NCI-H2171 treated with DMSO at 0.1 percent for 48 hours (cell line): ENCODE measurements at regions not wholly inside any gene's neighbourhood (a gene's known extent, or its start where the extent isn't known, plus 50 kb on each side); places are given as distances from the start of the nearest gene placed in this dataset.

Experiments used
- DNase-seq: peaks from one replicate; lab custom pipeline; 2025; lab: John Stamatoyannopoulos, UW

DNA sequence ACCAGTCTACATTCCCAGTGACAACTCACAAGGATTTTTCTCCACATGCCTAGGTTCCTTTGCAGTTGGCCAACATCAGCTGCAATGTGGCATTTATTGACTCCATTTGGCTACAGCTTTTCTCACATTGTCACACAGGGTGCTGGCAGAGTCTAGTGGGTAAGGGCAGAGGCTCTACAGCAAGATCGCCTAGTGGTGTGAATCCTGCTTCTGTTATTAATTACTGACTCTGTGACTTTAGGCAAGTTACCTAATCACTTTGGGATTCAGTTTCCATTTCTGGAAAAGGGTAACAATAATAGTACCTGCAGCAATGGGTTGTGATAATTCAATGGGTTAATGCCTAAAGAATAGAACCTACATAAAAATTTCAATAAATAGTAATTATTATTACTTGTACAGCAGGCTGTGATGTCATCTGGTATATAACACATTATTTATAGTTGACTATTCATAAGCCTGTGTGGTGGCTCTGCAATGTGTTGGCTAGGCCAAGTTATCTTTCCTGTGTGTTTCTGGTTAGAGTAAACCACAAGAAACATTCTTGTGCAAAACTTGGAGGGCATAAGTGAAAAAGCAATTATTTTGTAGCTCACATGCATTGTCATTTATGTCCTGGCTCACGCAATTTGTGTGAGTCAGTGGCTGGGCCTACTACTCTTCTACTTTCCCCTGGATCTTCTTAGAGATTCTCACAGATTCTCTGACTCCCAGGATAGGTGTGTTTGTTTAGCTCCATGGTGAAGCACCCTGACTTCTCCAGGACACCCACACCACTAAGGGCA is 59.5 kb downstream of the PTGS2 start:
- DNase-seq, result no peak

DNA sequence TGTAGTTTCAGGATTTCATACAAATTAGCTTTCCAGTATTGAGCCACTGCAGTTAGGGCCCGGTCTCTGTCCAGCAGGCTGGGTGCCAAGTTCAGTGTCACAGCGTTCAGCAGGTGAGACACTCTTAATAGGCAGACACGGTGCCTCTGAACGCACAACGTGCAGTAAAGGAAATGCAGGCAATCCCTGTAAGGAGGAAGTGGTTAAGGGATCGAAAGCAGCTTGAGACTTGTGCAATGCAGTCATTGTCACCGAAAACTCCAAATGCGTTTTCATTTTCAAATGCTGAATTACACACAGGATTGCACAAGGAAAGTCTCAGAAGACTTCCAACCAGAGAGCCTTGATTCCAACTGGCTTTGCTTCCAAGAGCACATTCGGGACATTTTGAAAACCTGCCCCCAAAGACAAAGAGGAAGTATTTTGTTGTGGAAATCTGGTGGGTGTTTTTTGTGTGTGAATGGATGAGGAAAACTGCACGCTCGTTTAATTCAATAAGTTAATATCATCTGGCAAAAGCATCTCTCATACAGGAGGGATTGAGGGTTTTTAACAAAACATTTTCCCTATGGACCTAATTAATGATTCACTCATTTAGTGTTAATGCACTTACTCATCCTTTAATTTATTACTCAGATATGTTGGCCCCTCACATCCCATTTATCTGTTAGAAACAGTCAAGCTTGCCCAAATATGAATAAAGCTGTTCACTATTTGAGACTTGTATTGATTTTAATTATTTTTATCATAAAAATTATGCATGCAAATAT is 61.6 kb downstream of the PTGS2 start:
- DNase-seq, result no peak

DNA sequence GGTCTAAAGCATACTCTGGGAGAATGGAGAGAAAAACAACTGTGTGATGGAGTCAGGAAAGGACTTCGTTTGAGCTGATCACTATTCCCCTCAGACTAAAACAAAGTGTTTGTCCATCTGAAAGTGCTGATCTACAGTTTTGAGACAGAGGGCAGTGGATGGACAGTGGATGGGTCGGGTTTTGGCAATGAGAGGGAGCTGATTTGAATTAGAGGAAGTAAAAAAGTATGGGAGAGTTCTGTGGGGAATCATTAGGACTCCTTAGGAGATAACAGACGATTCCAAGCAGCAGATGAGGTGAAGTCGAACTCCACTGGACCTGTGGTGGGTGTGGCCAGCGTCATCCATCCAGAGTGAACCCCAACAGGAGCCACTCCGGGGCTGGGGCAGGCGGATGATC is 62.3 kb downstream of the PTGS2 start:
- no peak for DNase-seq

DNA sequence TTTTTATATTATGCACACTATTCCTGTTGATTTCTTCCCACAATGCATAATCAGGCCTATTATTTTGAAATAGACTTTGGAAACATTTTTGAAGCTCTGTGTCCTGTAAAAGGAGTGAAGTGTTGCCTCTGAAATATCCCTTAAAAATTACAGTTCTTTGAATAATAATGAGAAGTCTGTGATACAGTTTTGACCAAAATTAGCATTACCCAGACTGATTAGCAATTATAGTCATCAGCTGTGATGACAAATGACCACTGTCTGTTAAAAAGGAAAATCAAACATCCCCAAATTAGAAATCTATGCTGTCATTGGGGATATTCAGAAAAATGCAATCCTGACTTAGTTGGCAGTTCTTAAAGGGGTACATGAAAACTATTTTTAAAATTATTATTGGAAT is 63.7 kb downstream of the PTGS2 start:
- DNase-seq, result no peak

DNA sequence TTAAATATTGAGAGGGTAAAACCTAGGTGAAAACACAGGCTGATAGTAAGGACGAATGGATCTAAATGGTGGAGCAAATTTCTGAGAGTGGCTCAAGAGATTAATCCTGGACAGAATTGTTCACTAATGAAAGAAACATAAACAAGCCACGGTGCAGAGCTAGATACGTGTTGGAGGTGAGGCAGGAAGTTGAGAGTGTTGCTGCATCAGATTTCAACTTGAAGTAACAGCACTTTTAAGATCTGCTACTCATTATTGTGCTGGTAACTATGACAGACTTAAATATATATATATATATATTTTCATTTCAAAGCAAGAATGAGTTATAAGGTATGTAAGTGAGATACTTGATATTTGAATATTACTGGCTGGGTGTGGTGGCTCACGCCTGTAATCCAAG is 64.9 kb downstream of the PTGS2 start:
- no peak for DNase-seq

DNA sequence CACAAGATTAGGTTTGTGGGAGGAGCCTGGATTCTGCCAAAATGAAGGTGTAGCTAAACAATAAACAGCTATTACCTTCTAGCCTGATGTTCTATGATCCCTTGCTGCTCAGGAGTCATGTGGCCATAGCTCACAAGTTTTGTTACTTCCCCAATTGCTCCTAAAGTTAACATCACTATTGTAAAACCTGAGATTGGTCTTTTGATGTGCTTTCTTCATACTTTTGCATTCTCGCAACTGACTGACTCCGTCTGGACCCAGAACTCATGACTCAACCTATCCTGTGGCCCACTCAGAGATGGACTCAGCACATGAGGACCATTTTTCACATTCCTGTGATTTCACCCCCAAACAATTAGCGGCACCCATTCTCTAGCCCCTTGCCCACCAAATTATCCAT is 69.1 kb downstream of the PTGS2 start:
- DNase-seq, result no peak

DNA sequence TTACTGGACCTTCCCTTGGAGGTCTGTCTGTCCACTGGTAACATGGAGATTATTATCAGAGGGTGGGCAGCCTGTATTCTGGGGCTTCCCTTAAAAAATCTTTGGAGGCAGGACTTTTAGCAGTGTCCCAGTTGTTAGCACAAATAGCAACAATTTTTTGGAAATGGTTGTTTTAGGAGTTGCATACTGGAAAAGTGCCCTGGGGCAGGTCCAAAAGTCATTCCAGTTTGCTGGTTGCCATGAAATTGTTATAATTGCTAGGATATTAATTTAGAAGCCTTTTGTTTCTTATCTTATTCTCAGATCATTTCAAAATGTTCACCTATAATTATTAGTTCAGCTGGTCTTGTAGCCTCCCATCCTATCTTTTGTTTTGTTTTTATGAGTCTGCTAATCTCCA is 71.0 kb downstream of the PTGS2 start:
- DNase-seq, result no peak

DNA sequence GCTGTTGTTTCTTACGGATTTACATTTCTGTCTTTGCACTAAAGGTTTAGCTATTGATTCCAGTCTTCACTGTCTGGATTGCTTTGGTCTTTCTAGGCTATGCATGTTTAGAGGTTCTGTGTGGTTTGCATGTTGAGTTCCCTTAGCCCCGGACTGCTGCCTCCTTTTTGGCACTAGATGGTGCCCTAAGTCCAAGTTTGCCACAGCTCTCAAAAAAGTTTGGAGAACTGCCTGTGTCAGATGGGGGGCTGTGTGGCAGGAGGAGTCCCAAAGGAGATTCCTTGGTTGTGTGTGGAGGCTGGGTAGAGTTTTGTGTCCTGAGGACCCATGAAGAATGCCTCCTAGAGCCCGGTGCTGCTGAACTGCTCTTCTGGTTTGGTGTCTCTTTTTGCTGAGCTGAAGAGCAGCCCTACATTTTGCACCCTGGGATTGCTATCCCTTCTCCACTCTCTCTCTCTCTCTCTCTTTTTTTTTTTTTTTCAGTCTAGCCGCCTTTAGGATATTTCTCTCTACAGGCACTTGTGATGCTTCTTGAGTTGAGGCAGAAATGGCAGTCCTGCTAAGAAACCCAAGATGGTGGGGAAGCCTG is 74.4 kb downstream of the PTGS2 start:
- DNase-seq, result peak; percentile 42

DNA sequence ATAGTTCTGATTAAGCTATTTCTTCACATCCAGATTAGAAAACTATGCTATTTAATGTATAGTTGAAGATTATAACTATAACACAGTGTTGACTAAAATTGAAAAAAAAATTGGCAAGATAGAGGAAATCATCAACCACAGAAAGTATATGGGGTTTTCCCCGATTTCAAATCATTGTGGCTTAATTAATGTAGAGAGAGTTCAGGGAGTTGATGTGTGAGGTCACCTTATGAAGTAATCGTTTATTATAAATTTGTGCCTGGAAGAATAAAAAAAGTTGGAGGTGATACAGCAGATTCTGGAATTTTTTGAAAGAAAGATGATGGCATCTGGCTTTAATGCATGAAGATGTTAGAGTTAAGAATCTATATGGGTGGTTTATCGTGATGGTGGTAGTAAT is 84.3 kb downstream of the PTGS2 start:
- DNase-seq, result no peak

DNA sequence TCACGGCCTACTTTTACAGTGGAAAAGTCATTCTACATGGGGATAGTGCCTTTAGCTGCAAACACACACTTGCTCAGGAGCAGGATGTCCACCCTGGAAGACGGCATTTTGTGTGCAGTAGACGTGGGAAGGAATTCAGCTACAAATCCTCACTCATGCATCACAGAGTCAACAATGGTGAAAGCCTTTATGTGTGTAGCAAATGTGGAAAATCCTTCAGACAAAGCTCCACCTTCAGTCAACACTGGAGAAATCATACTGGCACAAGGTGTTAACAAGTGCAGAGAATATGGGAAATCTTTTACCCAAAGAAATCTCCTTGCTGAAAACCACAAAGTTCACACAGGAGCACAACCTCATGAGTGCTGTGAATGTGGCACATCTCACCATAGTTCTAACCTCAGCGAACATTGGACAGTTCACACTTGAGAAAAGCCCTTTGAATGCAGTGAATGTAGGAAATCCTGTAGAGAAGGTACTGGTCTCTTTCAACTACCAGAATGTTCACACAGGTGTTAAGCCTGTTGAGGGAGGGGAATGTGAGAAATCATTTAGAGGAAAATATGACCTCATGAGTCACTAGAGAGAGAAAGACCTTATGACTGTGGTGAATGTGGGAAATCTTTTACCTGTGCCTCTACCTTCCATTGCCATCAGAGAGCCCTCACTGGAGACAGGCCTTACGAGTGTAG is 101.8 kb downstream of the PTGS2 start:
- DNase-seq, result no peak

DNA sequence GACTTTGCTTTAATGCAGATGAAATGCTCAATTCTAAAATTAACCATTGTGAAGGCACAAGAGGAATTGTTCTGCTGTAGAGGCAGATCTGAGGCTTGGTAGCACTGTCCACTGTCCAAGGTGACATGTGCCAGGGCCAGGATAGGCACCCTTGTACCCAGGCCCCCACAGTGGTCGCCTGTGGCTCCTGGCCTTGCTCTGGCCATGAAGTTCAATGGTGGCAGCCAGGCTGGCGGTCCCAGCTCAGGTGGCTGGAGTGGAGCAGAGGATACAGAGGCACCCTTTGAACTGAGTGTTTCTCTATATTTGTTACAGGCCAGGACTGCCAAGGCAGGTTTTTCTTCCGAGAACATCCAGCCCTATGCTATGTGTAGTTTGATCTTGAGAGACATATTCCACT is 102.6 kb downstream of the PTGS2 start:
- DNase-seq, result no peak

DNA sequence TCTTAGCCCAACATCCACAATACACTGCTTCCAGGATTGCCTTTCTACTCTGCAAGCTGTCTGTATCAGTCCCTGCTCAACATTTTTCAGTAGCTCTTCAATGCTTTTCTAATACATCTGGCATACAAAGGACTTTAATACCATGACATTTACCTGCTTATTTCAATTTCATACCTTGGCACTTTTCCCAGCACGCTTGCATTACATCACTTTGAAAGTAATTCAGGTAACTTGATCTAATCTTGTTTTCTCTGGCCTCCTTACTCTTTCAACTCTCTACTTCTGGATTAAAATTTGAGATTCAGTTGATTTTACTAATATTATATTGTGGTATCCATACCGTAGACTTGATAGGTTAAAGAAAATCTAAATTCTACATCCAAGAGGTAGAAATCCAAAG is 103.0 kb downstream of the PTGS2 start:
- peak; percentile 64 for DNase-seq

DNA sequence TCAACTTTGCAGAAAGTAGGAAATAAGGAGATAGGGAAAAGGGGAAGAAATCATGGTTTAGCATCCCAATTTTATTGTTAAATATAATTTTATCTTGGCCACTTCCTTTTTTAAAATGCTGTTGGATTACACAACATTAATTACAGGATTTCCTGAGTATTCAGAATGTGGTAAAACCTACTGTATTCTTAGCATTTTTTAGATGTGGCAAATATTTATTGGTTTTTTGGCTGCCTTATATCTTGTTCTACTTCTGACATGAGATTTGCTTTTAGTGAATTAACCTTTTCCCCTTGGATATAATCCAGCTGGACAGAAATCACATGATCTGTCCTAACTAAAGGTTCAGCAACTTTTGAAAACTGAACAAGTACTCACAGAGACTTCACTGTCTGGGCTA is 104.9 kb downstream of the PTGS2 start:
- no peak for DNase-seq

DNA sequence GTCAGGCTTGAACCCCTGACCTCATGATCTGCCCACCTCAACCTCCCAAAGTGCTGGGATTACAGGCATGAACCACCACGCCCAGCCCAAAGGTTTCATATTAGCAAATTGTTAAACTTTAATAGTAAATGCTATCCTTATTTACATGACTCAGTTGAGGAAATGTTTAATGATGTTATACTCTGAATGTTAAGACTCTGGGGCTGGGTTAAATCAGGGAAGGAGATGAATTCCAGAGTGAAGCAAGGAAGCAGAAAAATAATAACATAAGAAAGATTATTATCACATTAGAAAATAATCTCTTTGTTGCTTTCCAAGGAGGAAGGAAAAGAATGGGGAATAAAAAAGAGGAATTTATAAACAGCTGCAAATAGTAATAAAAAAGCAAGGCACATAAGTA is 105.3 kb downstream of the PTGS2 start:
- no peak for DNase-seq

DNA sequence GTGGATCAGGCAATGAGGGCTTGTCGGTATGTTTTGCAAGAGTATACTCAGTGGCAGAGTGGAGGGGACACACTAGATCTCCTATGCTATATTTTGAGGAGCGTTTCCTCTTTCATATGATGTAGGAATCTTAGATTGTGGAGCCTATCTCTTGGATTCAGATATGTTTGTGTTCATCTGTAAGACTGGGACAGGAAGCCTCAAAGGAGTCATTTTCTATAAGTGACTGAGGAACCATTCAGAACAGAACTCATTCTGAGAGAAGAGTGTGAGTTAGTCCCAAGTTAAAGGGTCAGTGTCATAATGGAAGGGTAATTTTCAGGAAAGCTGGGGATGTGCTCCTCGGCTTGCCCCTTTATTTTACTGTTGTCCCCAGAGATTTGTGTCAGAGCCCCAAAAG is 107.7 kb downstream of the PTGS2 start:
- no peak for DNase-seq

DNA sequence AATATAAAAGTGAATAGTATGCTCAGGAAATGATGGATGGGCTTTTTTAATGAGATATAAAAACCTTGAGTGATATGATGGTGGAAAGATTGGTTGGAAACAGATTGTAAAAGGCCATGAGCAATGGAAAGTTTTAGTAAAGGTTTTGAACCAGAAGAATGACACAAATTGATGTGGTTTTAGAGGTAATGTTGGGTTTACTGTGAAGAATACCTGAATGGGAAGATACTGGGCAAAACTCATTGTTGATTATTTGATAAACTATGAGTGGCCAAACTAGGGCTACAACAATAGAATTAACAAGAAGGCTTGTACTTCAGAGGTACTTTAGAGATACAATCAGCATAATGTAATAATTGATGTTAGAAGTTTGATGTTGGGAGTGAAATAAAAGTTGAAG is 108.5 kb downstream of the PTGS2 start:
- no peak for DNase-seq

DNA sequence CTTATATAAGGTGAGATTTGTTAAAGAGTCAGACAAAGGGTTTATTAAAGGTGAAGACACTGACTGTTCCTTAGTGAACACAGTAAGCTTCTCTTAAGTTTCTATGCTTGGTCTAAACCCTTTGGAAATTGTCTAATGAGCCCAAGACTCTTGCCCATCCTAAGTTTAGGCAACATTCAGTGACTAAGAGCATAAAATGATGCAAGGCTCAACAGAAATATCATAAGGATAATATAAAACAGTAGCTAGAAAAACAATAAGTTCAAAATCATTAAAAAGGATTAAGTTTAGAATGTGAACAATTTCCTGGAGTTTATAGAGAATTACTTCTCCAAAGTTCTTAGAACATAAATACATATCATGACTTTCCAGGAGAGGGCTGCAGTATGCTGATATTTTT is 108.9 kb upstream of the PDC start:
- no peak for DNase-seq

DNA sequence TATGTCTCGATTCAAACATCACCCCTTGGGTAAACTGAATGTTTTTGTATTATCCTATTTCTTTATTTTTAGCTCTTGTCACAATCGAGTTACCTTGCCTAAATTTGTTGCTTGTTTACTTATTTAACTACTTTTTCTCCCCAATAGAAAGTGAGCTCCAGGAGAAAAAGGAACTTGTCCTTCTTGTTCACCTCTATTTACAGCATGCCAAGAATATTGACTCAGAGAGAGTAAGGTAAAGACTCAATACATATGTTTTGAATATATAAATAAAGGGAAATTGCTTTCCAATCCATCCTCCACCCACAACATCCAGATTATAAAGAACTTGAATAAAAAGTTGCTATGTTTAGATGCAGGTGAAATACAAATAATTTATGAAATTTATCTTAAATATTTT is 107.3 kb upstream of the PDC start:
- DNase-seq, result no peak

DNA sequence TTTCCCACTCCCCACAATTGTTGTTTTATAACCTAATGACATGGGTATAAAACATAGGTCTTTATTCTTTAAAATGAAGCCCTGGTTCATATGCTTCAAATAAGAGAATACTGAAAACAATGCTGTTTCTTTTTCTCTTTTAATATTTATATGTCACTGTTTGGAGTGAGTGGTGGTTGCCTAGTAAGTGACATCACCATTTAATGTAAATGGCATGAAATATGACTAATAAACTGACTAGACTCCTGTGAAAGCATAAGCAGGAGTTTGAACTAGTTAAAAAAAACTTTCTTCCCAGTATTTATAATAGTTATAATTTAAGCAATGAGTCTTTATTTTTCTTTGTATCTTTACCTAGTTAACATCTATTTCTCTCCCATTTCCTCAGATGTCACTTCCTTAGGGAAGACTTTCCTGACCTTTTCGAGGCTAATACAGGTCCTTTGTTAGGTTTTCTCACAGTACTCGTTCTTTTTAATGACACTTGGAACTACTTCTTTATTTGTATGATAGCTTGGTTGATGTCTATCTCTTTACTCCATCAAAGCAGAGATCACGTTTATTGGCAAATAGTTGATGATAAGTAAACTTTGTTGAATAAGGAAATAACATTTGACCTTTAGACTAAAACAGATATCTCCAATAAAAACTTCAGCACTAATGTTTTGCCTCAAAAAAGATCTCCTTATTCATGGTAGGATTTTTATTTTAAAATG is 105.4 kb upstream of the PDC start:
- DNase-seq, result no peak

DNA sequence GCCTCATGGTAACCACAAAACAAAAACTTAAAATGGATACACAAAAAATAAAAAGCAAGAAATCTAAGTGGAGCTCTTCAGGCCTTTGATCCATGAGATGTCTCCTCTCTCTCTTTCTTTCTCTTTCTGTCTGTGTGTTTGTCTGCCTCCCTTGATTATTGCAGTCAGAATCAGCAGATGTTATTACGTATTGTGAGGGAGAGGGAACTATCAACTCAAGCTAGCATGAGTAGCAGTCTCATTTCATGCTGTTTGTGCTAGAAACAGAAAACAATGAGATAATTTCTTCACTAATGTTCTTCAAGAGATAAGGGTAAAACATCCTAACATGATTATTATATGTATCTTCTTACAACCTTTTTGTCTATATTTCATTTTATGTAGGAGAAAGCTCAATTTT is 103.7 kb upstream of the PDC start:
- DNase-seq, result no peak

DNA sequence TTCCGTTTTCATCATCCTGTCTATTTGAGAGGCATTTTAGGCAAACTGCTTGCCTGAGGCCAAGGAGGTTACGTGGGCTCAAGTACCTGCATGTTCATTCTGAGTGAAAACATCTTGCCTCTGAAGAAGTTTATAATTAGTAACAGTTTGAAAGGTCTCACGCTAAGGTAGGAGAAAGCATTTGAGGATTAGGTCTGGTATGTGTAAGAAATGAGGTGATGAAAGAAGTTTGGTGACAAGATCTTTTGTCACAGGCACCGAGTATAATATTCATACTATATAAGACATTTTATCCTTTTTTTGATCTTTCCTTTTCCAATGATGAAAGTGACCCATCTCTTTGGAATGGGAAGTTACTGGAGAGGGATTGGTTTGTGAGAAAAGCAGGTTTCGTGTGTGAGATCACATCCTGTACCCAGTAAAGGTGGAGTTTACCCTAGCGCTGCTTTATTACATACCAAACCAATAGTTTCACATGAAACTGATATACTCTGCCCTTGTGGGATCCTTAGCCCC is 98.7 kb upstream of the PDC start:
- no peak for DNase-seq
